Lung microvascular endothelial cell (primary cell): ENCODE measurements at regions not wholly inside any gene's neighbourhood (a gene's known extent, or its start where the extent isn't known, plus 50 kb on each side); places are given as distances from the start of the nearest gene placed in this dataset.

Experiments
- DNase-seq, 2 donors: peaks; one replicate each; pipeline versions ENCODE4 v3.0.0 to v3.0.0-alpha.2; 2010; ENCODE audit warnings: low read depth in 2 of 2

DNA sequence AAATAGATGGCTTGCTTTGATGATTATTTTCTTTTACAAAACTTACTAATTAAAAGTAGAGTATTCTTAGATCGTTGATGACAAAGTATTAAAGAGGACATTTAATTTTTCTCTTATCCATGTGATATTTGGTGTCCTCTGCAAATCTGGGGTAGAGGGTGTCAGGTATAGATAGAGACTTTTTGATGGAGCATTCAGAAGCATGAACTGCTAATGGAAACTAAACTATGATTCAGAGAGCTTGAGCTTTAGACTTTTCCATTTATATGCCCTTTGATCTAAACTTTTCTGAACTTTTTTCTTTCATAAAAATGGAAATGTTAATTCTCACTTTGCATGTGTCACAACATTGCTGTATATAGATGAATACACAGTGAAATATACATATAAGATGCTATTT is 619.7 kb downstream of the PLCL1 start:
- DNase-seq, result no peak

- DNase-seq, result no peak
Observed at GRCh38 chr2:198417836-198418235, 613.4 kb downstream of the PLCL1 start.

DNA sequence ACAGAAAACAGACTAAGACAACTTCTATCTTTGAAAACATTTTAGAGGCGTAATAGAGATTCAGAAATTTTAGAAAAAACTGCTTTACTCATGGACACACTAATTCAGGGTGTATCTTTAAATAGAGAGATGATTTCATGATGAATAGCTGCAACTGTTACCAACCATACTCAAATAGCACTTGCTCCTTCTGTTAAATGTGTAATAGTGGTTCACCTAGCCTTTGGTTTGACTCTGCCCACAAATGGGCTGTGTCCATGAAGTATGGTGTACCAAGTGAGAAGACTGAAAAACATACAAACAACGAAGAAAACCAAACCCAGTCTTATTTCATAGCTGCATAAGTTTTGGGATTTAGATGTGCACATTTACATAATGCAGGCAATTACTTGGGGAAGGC is 610.6 kb downstream of the PLCL1 start:
- DNase-seq, result no peak

- no peak for DNase-seq
Observed at GRCh38 chr2:198411936-198412335, 607.5 kb downstream of the PLCL1 start.

DNA sequence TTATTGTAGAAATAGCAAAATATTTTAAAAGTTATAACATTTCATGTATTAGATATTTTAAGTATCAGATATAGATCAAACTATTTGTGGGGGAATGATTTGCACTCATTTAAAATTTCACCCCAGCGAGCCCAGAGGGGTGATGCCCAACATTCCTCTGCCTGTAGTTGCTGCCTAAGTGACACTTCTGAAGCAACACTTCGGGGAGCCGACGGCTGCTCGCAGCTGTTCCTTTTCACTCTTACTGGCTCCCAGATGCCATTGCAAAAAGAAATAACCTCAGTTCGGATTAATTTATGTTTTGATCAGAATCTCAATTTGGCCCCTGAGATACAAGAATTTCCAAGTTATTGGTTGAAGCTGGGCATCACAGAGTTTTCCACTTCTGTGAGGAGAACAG is 603.8 kb downstream of the PLCL1 start:
- no peak for DNase-seq

GRCh38 chr2:198405311-198405710 is 600.9 kb downstream of the PLCL1 start:
- DNase-seq, result no peak

- DNase-seq, result no peak
Observed at GRCh38 chr2:198401644-198402043, 597.3 kb downstream of the PLCL1 start.

DNA sequence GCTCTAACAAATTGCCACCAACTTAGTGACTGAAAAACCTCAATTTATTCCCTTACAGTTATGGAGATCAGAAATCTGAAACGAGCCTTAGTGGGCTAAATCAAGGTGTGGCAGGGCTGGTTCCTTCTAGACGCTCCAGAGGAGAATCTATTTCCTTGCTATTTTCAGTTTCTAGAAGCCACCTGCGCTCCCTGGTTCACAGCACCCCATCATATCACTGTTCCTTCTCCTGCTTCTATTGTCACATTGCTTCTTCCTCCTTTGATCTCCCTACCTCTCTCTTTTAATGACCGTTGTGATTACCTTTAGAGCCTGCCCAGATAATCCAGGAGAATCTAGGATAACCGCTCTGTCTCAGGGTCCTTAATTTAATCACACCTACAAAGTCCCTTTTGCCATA is 596.6 kb downstream of the PLCL1 start:
- no peak for DNase-seq

GRCh38 chr2:198394208-198394607 is 589.8 kb downstream of the PLCL1 start:
- no peak for DNase-seq

- no peak for DNase-seq
Observed at GRCh38 chr2:198390670-198391069, 586.3 kb downstream of the PLCL1 start.

GRCh38 chr2:198387677-198388076 is 583.3 kb downstream of the PLCL1 start:
- DNase-seq, result no peak

DNA sequence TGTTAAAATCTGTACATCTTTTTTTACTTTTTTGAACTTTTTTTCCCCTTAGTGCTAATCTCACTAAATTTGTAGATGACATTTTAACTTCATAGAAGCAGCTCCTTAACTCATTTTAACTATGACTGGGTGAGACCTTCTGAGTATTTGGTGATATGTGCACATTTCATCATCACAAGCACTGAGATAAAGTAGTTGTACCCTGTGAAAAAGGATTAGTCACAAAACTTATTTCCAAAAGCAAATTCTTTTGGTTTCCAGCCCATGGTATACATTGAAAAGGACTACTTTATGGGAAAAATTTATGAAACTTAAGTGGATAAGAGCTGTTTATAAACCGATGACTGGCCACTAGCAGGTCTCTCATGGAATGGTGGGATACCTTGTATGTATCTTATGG is 581.5 kb downstream of the PLCL1 start:
- no peak for DNase-seq

DNA sequence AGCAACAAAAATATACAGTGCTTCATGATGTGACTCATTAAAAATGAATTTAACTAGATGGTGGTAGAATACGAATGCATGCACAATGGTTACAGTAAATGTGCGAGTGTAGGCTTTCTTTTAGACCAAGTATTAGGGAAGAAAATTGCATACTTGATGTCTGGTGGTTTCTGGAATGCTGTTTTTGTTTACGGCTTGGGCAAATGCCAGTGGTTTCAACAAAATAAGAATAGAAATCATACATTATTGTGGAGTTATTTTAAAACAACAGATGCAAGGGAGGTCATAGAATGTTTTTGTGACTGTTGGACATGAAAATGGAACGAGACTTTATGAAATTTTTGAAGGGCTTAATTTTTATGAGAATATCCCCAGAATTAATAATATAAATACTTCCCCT is 580.9 kb downstream of the PLCL1 start:
- no peak for DNase-seq

DNA sequence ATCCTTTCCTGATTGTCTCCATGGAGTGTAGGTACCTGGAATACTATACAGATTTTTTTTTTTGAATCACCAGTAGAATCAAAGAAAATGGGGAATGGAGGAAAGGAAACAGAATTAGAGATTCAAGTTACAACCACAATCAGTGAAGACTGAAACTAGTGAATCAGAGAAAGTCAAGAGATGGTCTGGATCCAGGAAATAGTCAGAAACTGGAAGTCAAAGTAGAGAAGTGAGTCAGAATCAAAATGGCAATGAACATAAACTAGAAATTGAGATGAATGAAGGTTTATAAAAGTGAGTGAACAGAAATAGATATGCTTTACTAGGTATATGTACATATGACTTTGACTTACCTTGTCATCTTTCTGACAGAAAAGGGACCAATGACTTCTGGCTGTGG is 579.0 kb downstream of the PLCL1 start:
- no peak for DNase-seq

GRCh38 chr2:198382811-198383210 is 578.4 kb downstream of the PLCL1 start:
- no peak for DNase-seq

GRCh38 chr2:198376677-198377076 is 572.3 kb downstream of the PLCL1 start:
- DNase-seq, result no peak

GRCh38 chr2:198375083-198375410 is 570.7 kb downstream of the PLCL1 start:
- no peak for DNase-seq

DNA sequence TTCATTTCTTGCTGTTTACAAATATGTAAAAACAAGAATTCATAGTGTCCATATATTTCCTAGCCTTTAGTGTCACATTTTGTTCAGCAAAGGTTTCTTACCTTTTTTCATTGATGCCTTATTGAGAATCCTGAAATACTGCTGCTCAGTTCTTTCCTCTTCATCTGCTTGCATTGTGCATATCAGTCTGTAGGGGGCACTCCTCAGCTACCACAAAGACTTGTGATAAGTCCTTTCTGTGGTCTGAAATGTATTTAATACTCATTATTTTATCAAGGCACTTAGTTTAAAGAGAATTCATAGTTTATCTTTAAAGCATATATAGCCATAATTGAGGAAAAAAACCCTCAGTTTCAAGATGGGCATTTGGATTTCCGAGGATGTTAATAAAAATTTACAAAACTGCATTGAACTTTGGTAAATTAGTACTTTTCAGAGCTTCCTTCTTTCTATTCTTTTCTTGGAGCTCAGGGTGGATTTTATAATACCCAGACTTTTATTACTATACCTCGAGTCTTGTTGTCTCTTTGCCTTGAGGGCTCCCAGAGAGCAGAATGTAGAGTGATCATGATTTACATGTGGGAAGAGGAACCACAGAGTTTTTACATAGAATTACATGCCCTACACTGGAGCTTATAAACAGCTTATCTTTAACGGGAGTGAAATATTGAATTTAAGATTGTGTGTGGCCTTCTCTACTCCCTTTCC is 570.1 kb downstream of the PLCL1 start:
- DNase-seq, result peak; percentile 70 to 73

GRCh38 chr2:198371921-198372543 is 567.6 kb downstream of the PLCL1 start:
- no peak for DNase-seq

DNA sequence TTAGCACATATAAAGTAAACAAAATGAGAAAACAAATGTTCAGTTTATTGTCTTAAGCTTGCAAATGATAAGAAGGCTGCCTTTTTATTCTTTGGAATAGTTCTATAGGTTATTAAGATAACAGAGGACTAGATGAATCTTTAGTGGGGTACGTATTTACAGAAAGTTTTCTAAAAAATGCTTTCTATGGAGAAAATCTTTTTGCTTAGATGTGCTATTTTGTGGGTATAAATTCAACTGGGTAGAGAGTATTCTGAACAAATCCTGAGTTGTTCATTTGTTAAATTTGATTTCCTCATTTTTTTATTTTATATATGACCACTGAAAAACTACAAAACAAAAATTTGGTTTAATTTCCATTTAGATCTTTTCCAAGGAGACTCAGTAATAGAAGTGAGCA is 566.9 kb downstream of the PLCL1 start:
- DNase-seq, result no peak

DNA sequence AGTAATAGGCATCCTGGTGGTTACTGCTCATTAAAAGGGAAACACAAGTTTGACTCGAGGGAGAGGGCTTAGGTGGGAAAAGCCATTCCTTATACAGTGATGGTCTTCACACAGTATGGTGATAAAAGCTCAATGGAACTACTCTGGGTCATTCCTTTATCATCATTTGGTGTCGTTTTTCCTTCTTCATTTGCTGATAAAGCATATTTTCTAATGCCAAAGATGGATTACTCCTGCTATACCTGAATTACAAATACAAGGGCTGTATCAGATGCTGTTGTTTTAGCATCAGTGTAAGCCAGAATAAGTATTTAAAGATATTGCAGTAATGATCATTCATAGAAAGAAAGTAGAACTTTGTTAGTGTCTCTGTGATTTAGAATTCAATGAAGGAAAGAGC is 563.7 kb downstream of the PLCL1 start:
- no peak for DNase-seq

DNA sequence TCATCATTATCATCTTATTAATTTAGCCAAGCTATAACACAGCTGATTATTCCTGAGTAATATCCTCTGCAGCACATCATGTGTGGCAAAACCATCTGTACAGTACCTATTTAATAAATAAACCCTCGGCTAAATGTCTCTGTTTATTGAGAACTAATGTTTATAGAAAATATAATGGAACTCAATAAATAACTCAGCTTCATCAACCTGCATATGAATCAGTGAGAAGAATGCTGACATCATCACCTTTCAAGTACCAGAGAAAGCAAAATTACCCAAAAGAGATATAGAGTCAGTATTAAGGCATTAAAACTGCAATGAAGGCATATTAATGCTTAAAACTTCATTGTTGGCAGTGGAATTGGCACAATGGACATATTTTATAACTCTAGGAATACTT is 558.3 kb downstream of the PLCL1 start:
- no peak for DNase-seq

DNA sequence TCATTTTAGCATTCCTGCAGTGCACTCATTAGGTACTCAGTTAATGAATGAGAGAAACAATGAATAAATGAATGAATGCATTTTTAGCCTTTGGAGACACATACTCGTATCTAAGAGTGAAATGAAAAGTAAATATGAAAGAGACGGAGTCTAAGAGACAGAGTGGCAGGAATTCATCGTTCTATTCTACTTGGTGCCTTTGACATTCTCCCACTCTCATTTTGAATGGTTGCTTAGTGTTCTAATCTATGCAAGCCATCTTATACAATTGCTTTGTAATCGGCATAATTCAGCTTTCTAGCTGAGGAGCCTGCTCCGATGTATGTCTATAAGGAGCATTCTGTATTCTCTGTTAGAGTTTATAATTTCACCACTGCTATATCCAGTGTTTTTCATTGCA is 554.9 kb downstream of the PLCL1 start:
- no peak for DNase-seq

GRCh38 chr2:198356157-198356556 is 551.8 kb downstream of the PLCL1 start:
- DNase-seq, result no peak
